H1 (cell line): ENCODE measurements at regions not wholly inside any gene's neighbourhood (a gene's known extent, or its start where the extent isn't known, plus 50 kb on each side); places are given as distances from the start of the nearest gene placed in this dataset.

ENCODE experiments used
- CTCF ChIP-seq, 3 experiments: IDR thresholded peaks; 1 replicate in 2 of 3; 2 replicates in 1 of 3; pipeline versions ENCODE4 v1.5.1 to v1.6.1; 2011; ENCODE audit warnings: low read length in 3 of 3, mild to moderate bottlenecking in 3 of 3, inconsistent platforms in 2 of 3, low read depth in 1 of 3, moderate library complexity in 1 of 3; ENCODE audit not compliant: insufficient read depth in 1 of 3; ENCODE audit errors: control extremely low read depth in 1 of 3
- JUN ChIP-seq: IDR thresholded peaks from 2 replicates; pipeline ENCODE4 v1.6.1; 2011; ENCODE audit warnings: low read depth, mild to moderate bottlenecking, improper control_type of control experiment, low read length

DNA sequence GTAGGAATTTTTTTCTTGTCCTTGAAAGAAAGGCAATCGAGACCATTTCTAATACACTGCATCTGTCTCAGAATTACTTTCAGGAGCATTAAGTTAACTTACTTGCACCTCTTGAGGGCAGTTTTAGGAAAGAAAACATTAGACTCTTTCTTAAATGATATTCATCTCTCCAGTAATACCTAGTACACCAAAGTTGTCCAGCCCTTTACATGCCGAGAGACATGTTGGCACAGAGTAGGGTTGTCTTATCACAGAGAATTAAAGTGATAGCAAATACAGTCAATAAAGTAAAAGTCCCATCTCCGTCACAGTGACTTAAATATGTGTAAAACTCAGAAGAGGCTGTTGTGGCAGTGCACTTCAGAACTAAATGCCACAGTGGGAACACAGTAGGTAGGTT is 154.3 kb upstream of the KCNN2 start (continued):
- no peak for TF ChIP-seq CTCF (IDR thresholded peaks at IDR 0.05; ENCODE audit: control extremely low read depth in 1 of 3, insufficient read depth in 1 of 3, low read depth in 1 of 3, low read length in 3 of 3)
- no peak for TF ChIP-seq JUN
